ENCODE measurements at regions not wholly inside any gene's neighbourhood (a gene's known extent, or its start where the extent isn't known, plus 50 kb on each side); places are given as distances from the start of the nearest gene placed in this dataset.
"Not testable (repeated sequence)": the region's sequence is repeated elsewhere in the genome, so short reads cannot be mapped to it uniquely, and the experiment has no call there.

GRCh38 chr4:111359602-111360001 lies 736.7 kb upstream of the PITX2 start:
- no peak for TF ChIP-seq CTCF (IDR thresholded peaks at IDR 0.05; ENCODE audit: insufficient read depth in 1 of 2, low read depth in 1 of 2, low read length in 1 of 2, severe bottlenecking in 1 of 2, unreplicated experiment in 1 of 2)
- Mint-ChIP-seq H3K9me3 (ENCODE audit: unreplicated experiment) (no peaks in the 10 kb centered on the region), H3K4me1 (ENCODE audit: low read depth, unreplicated experiment) (no peaks in the 10 kb centered on the region), H3K27me3 (ENCODE audit: insufficient read depth, unreplicated experiment) (peaks cover 4% of the 10 kb centered on the region), H3K4me3 (ENCODE audit: unreplicated experiment) (no peak overlapping the region), H3K27ac (ENCODE audit: unreplicated experiment) (no peak overlapping the region), H3K36me3 (ENCODE audit: insufficient read depth, unreplicated experiment) (no peaks in the 10 kb centered on the region)
- Histone ChIP-seq H3K9me3 (no peaks in the 10 kb centered on the region), H3K4me1 (no peaks in the 10 kb centered on the region), H3K27me3 (replicated peaks; ENCODE audit: control insufficient read depth, insufficient read depth, low read length) (no peaks in the 10 kb centered on the region), H3K36me3 (ENCODE audit: control insufficient read depth, insufficient read depth, low read length) (no peaks in the 10 kb centered on the region), H3K4me3 (ENCODE audit: low read depth, low read length) (no peak overlapping the region)
- ChIA-PET POLR2A (no interaction called here), CTCF (no interaction called here)
- no TSS peak for BruUV-seq (replicated peaks)
- intact Hi-C loops (cut with micrococcal nuclease; ENCODE audit: unreplicated experiment) = no loop called here
- DNase-seq = no peak

DNA sequence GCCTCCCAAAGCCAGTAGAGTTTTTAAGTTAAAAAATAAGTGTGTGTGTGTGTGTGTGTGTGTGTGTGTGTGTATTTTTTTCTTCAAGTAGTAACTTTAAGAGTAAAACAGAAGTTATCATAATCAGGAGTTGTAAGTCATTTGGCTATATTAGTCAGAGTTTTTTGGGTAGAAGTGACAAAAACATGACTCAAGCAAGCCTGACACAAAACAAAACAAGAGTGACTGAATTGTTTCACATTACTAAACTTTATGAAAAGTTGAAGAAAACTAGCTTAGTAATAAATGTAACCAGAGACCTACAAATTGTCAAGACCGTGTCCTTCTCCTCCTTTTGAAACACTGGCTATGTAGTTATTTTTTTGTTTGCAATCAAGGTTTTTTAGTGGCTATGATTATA lies 738.0 kb upstream of the PITX2 start:
- no TSS peak for BruUV-seq (replicated peaks)
- Mint-ChIP-seq H3K4me1 (ENCODE audit: low read depth, unreplicated experiment) (no peaks in the 10 kb centered on the region), H3K36me3 (ENCODE audit: insufficient read depth, unreplicated experiment) (no peaks in the 10 kb centered on the region), H3K27ac (ENCODE audit: unreplicated experiment) (no peak overlapping the region), H3K9me3 (ENCODE audit: unreplicated experiment) (no peaks in the 10 kb centered on the region), H3K4me3 (ENCODE audit: unreplicated experiment) (no peak overlapping the region), H3K27me3 (ENCODE audit: insufficient read depth, unreplicated experiment) (peaks cover 4% of the 10 kb centered on the region)
- Histone ChIP-seq H3K4me3 (ENCODE audit: low read depth, low read length) (no peak overlapping the region), H3K27me3 (replicated peaks; ENCODE audit: control insufficient read depth, insufficient read depth, low read length) (no peaks in the 10 kb centered on the region), H3K9me3 (no peaks in the 10 kb centered on the region), H3K4me1 (no peaks in the 10 kb centered on the region), H3K36me3 (ENCODE audit: control insufficient read depth, insufficient read depth, low read length) (no peaks in the 10 kb centered on the region)
- no peak for DNase-seq
- POLR2A ChIA-PET = no interaction called here
- intact Hi-C loops (cut with micrococcal nuclease; ENCODE audit: unreplicated experiment) = no loop called here
- TF ChIP-seq CTCF (IDR thresholded peaks at IDR 0.05; ENCODE audit: insufficient read depth in 1 of 2, low read depth in 1 of 2, low read length in 1 of 2, severe bottlenecking in 1 of 2, unreplicated experiment in 1 of 2) = no peak
- CTCF ChIA-PET = no interaction called here

GRCh38 chr4:111362941-111363361 lies 740.1 kb upstream of the PITX2 start:
- H3K4me1 ChIP-seq = no peaks in the 10 kb centered on the region
- Mint-ChIP-seq H3K4me1 (ENCODE audit: low read depth, unreplicated experiment) (no peaks in the 10 kb centered on the region), H3K27me3 (ENCODE audit: insufficient read depth, unreplicated experiment) (peaks cover 3% of the 10 kb centered on the region), H3K36me3 (ENCODE audit: insufficient read depth, unreplicated experiment) (no peaks in the 10 kb centered on the region), H3K27ac (ENCODE audit: unreplicated experiment) (no peak overlapping the region), H3K4me3 (ENCODE audit: unreplicated experiment) (no peak overlapping the region), H3K9me3 (ENCODE audit: unreplicated experiment) (peaks cover 5% of the 10 kb centered on the region)
- H3K27me3 ChIP-seq (replicated peaks; ENCODE audit: control insufficient read depth, insufficient read depth, low read length) = no peaks in the 10 kb centered on the region
- intact Hi-C loops (cut with micrococcal nuclease; ENCODE audit: unreplicated experiment) = no loop called here
- POLR2A ChIA-PET = no interaction called here
- DNase-seq = no peak
- no peak overlapping the region for H3K4me3 ChIP-seq (ENCODE audit: low read depth, low read length)
- CTCF ChIA-PET = no interaction called here
- no peak for TF ChIP-seq CTCF (IDR thresholded peaks at IDR 0.05; ENCODE audit: insufficient read depth in 1 of 2, low read depth in 1 of 2, low read length in 1 of 2, severe bottlenecking in 1 of 2, unreplicated experiment in 1 of 2)
- no peaks in the 10 kb centered on the region for H3K36me3 ChIP-seq (ENCODE audit: control insufficient read depth, insufficient read depth, low read length)
- no peaks in the 10 kb centered on the region for H3K9me3 ChIP-seq
- BruUV-seq (replicated peaks) = no TSS peak

DNA sequence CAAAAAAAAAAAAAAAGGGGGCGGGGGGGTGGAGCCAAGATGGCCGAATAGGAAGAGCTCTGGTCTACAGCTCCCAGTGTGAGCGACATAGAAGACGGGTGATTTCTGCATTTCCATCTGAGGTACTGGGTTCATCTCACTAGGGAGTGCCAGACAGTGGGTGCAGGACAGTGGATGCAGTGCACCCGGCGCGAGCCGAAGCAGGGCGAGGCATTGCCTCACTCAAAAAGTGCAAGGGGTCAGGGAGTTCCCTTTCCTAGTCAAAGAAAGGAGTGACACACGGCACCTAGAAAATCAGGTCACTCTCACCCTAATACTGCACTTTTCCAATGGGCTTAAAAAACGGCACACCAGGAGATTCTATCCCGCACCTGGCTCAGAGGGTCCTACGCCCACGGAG lies 755.0 kb upstream of the PITX2 start:
- H3K4me1 Mint-ChIP-seq (ENCODE audit: low read depth, unreplicated experiment); H3K4me3 Mint-ChIP-seq (ENCODE audit: unreplicated experiment); intact Hi-C loops (cut with micrococcal nuclease; ENCODE audit: unreplicated experiment); H3K4me3 ChIP-seq (ENCODE audit: low read depth, low read length); H3K27me3 Mint-ChIP-seq (ENCODE audit: insufficient read depth, unreplicated experiment); CTCF ChIA-PET; POLR2A ChIA-PET; H3K36me3 ChIP-seq (ENCODE audit: control insufficient read depth, insufficient read depth, low read length); H3K27ac Mint-ChIP-seq (ENCODE audit: unreplicated experiment); BruUV-seq (replicated peaks); H3K9me3 ChIP-seq; H3K9me3 Mint-ChIP-seq (ENCODE audit: unreplicated experiment); H3K36me3 Mint-ChIP-seq (ENCODE audit: insufficient read depth, unreplicated experiment); DNase-seq; H3K27me3 ChIP-seq (replicated peaks; ENCODE audit: control insufficient read depth, insufficient read depth, low read length); H3K4me1 ChIP-seq: not testable (repeated sequence)
